GM12864 (cell line): ENCODE measurements at regions not wholly inside any gene's neighbourhood (a gene's known extent, or its start where the extent isn't known, plus 50 kb on each side); places are given as distances from the start of the nearest gene placed in this dataset.

Experiments
- DNase-seq: peaks from one replicate; pipeline ENCODE4 v3.0.0-alpha.2; 2011; ENCODE audit warnings: low read depth
- H3K4me3 ChIP-seq: 2 replicates; pipeline ENCODE4 v1.5.1; 2011; ENCODE audit warnings: mild to moderate bottlenecking, low read depth, low read length, control low read depth
- CTCF ChIP-seq: IDR thresholded peaks from 2 replicates; pipeline ENCODE4 v1.5.1; 2011; ENCODE audit warnings: low read depth, mild to moderate bottlenecking, moderate library complexity, low read length, control low read depth, inconsistent platforms; ENCODE audit errors: missing control alignments

- no peak for DNase-seq
- no peak for TF ChIP-seq CTCF
- H3K4me3 ChIP-seq, result no peak overlapping the region
Observed at GRCh38 chr14:97705976-97706375, 908.8 kb downstream of the VRK1 start.

DNA sequence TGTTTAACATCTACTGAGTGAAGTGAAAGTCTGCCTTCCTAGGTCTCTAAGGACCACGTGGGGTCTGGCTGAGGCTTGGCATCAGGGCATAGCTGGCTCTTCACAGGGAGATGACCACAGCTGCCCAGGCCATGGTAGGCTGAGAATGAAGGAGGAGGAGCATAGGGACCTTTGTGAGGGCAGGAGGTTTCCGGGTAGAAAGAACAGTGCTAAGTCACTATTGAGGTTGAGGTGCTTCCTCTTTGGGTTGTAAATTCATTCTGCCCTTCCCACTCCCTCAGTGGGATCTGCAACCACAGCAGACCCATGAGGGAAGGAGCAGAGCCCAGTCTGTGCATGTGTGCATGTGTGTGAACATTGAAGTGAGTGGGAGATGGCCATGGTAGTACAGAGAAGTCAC, 909.6 kb downstream of the VRK1 start:
- no peak overlapping the region for H3K4me3 ChIP-seq
- TF ChIP-seq CTCF, result no peak
- no peak for DNase-seq

DNA sequence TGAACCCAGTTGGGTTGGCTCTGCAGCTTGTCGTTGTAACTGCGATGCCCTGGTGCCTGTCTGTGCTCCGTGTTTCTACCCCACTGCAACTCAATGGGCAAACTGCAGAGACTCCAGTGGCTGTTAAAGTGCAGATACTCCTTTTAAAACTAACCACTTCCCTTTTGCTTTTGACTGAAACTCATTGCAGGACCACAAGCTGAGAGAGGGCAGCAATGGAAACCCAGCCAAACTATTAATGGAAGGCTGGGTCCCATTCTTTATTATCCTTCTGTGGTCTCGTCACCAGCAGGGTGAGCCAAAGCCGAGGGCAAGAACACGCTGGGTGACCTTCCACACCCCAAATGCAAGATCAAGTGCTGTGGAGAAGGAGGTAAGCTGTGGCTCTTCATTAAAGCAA, 910.4 kb downstream of the VRK1 start:
- no peak for DNase-seq
- no peak for TF ChIP-seq CTCF
- no peak overlapping the region for H3K4me3 ChIP-seq

DNA sequence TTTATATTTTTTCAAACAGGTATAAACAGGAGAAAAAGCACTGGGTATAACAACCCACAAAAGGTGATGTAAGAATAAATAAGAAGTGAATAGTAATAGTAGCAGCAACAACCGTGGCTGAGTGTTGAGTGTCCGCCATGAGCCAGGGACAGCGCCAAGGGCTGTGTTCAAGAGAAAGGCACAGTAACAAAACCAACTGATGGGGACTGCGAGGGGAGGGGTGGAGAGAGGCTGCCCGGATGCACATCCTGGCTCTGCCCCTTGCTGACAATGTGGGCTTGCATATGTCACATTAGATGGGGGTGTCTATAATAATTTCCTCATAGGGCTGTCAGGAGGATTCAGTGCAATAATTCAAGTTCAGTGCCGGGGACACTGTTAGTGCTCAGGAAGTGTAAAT, 912.4 kb downstream of the VRK1 start:
- TF ChIP-seq CTCF, result no peak
- no peak for DNase-seq

DNA sequence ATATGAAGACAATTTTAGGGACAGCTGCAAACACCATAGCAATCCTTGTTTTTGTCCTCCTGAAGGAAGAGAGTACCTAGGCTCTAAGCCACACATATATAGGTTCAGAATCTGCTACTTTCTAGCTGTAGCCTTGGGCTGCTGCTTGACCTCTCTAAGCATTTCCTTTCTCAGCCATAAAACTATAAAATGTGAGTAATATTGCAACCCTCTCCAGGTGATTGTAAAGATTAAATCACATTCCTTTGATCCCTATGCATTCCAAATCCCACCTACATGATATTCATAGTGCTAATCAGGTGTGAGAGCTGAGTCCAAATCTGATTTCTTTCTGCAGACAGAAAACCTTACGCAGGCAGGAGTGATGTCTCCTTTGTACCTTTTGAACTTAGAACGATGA, 913.5 kb downstream of the VRK1 start:
- DNase-seq, result no peak
- no peak for TF ChIP-seq CTCF
- H3K4me3 ChIP-seq, result no peak overlapping the region

More for the DNA sequence above, 912.4 kb downstream of the VRK1 start:
- H3K4me3 ChIP-seq, result no peak overlapping the region

DNA sequence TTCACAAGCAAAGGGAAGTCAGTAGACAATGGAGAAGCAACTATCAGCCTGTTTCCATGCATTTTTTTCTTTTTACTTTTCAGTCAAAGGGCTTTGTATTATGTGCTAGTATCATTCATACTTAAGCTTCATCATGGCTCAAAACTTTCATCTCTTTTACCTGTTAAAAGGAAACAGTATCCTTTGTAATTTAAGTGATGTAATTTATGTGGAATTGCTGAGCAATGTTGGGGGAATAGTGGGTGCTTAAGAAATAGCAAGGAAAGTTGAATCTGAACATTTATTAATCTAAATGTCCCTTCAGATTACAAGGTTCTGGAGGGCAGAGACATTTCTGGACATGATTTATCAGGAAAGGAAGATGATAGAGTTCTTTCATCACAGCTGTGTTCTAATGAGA, 915.3 kb downstream of the VRK1 start:
- no peak for TF ChIP-seq CTCF
- no peak for DNase-seq
- H3K4me3 ChIP-seq, result no peak overlapping the region

- H3K4me3 ChIP-seq, result no peak overlapping the region
- DNase-seq, result no peak
- TF ChIP-seq CTCF, result no peak
Observed at GRCh38 chr14:97713023-97713422, 915.8 kb downstream of the VRK1 start.
